Left renal cortex interstitium (tissue), 4 donors: ENCODE measurements at regions not wholly inside any gene's neighbourhood (a gene's known extent, or its start where the extent isn't known, plus 50 kb on each side); places are given as distances from the start of the nearest gene placed in this dataset.
"Not testable (repeated sequence)": the region's sequence is repeated elsewhere in the genome, so short reads cannot be mapped to it uniquely, and the experiment has no call there.

Experiments
- DNase-seq, 4 donors: peaks; one replicate each; pipeline ENCODE4 v3.0.0-alpha.2; 2013; ENCODE audit warnings: low read depth in 4 of 4, low spot score in 2 of 4, missing footprints in 1 of 4

DNA sequence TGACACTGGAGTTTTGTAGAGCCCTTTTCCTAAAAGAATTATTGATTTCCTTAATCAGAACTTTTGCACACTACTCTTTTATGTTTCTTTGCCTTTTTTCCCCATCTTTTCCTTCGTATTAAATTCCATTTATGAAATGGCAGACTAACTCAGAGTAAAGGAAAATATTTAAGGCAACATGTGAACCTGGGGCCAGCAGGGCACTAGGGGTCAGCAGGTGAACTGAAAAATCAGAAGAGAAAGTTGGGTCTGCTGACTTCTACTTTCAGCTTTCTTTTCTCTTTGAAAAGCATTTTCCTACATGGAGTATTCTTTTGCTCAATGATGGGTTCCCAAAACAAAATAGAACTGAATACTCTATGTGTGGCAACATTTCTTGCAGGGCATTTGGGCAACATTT, 226.6 kb upstream of the EXOC2 start:
- DNase-seq = no peak

DNA sequence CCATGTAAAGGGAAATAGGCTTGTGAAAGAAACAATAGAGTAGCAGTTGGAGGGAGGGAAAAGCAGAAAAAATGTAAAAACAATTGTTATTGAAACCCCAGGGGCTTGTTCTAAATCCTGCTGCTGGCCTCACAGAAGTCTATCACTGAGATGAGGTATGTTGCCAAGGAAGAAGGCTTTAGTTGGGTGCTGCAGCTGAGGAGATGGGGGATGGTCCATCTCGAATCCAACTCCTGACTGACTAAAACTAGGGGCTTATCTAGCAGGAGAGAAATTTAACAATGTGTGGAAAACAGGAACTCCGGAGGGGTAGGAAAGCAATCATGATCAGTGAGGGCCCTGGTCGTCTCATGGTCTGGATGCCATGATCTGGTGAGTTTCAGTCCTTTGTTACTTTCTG, 225.0 kb upstream of the EXOC2 start:
- no peak for DNase-seq

DNA sequence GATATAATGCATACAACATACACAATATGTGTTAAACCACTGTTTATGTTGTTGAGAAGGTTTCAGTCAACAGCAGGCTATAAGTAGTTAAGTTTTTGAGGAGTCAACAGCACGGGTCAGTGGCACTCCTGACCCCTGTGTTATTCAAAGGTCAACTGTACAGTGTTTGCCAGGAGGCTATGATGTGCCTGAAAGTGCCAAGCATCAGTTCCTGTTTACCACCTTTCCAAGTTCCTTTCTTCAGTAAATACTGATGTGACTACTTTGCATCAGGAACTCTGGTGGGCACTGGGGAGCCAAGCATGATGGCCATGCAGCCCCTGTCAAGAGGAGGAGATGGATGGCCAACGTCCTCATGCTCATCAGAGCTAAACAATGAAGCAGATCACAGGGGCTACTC, 224.4 kb upstream of the EXOC2 start:
- no peak for DNase-seq

DNA sequence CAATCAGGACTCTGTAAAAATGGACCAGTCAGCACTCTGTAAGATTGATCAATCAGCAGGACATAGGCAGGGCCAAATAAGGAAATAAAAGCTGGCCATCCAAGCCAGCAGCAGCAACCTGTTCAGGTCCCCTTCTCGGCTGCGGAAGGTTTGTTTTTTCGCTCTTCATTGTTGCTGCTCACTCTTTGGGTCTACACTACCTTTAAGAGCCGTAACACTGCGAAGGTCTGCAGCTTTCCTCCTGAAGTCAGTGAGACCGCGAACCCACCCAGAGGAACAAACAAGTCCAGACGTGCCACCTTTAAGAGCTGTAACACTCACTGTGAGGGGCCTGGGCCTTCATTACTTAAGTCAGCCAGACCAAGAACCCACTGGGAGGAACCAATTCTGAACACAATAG, 223.2 kb upstream of the EXOC2 start:
- no peak for DNase-seq

DNA sequence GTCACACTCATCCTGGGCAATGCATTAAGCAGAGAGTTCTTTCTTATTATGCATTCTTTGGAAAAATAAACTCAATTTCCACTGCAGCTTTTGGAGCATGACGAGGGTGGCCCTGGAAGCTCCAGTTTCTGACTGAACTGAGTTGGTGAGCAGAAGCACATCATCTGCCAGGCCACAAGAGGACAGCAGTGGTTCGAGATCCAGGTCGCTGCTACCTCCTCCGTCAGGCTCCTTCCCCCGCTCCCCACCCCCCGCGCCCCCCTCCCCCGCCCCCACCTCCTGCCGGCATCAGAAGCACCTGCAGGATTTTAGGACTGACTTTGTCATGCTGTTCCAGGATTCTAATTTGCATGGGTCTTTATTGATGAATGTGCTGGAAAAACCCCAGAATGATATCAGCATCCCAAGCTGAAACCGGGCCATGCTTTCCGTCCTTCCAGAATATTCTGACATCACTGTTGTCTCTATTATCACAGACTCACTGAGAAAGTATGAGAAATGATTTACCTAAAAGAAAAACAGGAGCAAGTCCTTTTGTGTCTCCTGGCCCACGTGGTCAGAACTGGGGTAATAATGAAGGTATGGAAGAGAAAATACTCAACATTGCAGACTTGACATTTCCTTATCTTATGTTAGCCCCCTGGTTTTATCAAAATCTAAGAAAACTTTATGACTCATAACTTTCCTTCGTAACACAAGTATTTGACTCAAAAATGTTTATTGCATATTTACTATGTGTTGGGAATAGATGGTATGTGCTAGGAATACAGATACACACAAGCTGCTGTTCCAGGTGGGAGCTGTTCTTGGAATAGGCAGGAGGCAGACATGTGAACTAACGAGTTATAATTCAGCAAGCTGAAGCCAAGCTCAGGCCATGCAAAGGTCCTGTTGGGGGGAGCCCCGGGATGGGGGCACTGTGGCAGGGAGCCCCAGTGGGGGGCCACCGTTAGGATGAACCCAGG, 220.2 kb upstream of the EXOC2 start:
- no peak for DNase-seq

DNA sequence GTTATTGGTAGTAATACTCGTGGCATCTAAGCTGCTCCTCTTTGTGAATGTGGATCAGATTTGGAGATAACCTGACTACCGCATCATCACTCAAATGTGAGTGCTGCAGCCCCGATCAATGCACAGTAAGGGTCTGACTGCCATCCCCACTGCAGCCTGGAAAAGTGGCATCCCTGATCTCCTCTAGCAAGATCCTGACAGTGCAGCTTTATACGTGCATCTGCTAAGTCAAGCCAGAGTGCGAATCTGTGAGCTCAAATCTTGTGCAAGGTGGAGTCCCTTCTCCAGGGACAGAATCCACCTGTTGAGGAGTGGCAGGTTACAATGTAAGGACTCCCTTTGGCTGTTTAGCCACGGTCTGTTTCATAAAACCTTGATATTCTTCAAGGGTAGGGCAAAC, 215.0 kb upstream of the EXOC2 start:
- no peak for DNase-seq

DNA sequence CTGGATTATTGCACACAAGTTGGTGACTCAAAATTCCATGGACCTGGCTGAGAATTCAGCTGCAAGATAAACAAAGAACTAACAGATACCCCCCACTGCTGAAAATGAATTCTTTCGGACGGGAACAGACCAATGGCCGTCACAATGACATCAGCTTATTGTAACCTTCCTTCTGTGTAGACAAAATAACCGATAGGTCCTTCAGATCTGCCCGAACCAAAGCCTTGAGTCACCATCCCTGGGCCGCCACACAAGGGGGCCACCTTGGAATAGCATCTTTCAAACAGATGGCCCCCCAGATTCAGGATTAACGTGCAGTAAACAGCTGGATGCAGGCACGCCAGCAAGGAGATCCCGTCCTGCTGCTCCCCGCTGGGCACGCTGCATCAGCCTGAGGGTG, 214.0 kb upstream of the EXOC2 start:
- no peak for DNase-seq

DNA sequence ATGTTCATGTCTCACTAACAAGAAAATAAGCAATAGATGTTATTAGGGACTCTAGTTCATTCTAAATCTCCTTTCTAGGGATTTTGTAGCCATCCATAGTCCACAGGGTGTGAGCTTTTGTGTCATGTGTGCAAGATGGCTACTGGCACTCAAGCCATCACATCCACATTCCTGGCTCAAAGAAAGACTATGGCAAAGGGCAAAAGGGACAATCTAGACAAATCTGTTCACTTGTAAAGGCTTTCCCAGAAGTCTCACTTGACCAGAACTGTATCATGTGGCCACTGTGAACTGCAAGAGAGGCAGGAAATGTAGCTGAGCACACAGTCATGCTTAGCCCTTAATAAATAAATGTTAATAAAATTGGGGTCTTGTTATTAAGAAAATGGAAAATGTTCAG, 212.6 kb upstream of the EXOC2 start:
- no peak for DNase-seq

DNA sequence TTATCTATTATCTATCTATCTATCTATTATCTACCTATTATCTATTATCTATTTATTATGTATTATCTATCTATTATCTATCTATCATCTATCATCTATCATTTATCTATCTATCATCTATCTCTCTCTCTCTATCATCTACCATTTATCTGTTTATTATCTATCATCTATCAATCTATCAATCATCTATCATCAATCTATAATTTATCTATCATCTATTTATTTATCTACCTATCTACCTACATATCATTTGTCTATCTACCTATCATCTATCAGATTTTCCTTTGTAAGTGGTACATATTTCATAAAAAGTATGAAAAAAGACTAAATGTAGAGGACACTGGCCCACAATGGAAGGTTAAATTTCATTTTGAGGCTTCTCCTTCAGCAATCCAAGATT, 212.1 kb upstream of the EXOC2 start:
- DNase-seq = no peak

DNA sequence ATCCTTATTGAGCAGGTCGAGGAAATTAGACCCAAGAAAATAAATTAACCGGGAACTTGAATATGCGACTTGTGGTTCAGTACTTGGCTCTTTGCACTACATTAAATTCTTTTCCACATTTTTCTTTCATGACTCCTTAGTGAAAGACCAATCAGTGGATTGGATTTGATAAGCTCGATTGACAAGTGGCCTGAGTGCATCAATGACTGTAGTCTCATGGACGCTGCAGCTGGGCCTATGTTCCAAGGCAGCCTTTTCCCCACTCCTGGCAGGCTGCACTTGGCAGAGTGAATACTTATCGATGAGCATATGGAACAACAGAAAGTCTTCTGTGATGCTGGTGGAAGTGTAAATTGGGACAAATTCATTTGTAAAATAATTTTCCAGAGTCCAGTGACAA, 210.8 kb upstream of the EXOC2 start:
- no peak for DNase-seq

DNA sequence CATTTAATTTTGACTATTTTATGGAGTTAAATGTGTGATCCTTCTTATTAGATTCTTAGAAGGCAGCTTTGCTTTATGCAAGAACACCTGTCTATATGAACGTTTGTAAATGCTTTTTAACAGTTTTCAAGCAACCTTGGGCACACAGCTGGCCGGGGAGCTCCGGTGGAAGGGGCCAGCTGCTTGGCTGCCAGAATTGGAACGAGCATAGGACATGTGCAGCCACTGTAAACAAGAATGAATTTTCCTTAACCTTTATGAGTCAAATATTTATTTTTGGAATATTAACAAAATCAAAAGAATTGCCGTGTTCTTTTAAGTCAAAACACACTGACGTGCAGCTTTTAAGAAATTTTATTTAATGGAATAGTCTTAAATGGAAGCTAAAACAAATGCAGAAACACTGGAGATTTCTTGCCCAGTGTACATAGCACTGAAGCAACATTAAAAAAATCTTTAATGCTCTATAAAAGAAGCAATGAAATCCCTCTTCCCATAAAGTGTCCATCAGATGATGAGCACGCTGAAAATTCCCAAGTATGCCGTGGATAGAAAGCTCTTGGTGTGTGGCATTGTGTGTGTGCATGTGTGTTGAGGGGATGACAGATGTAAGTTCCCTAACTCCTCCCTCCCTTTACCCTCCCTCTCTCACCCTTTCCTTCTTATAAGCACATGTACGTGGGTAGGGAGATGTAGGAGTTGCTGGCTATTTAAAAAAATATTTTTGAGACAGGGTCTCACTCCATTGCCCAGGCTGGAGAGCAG, 208.9 kb upstream of the EXOC2 start:
- no peak for DNase-seq

DNA sequence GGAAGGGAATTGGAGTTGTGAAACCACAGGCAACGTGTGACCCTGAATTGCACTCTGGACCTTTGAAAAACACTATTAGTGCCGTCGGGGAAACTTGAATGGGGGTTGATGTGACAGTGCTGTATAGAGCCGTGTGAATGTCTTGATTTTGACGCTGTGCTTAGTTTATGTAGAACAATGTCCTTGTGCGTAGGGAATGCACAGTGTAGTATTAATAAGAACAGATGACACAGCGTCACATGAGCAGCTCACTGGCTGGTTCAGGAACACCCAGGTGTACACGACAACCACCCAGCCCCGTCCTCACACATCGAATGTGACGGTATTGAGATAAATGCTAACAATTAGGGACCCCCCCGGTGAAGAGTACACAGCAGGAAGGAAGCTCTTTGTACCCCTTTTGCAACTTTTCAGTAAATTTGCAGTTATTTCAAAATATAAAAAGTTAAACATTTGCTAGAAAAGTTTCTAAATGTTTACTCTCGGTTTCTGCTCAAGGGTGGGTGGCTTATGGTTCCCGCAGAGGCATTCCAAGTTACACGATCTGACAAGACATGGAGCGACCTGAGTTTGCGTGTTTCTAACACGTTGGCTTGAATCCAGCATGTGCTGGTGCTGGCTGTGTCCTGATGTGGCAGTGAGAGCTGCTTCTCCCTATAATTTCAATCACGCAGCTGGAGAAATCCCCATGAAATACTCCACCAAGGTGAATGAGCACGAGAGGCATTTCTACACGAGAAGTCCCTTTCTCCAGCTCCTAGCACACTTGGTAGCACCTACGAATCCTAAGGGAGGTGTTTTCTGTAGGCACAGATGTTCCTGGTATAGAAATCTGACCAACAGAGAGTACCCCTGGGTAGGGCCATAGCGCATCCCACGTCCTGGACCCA, 208.0 kb upstream of the EXOC2 start:
- DNase-seq = no peak

DNA sequence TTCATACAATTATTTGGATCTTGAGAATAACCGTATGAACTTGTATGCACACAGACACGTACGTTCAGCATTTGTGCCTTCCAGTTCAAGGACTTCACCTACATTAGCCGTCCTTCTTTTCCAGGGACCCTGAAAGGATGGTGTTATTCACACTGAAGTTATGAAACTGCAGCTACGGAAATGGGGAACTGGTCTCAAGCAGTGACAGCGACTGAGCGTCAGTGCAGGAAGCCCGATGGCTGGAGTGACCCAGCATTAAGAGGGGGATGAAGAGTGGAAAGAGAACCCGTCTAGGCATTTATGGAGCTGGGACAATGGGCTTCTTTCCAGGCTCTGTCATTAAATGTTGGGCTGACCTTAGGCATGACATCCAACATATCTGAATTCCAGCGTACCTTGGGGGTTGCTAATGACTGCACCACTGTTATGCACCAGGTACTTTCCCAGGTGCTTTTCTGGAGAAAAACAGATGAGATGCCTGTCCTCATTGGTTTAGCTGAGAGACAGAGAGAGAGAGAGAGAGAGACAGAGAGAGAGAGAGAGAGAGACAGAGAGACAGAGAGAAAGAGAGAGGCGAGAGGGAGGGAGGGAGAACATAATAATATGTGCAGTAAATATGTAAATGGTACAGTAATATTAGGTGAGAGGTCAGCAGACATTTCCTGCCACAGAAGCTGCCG, 204.7 kb upstream of the EXOC2 start:
- no peak for DNase-seq

DNA sequence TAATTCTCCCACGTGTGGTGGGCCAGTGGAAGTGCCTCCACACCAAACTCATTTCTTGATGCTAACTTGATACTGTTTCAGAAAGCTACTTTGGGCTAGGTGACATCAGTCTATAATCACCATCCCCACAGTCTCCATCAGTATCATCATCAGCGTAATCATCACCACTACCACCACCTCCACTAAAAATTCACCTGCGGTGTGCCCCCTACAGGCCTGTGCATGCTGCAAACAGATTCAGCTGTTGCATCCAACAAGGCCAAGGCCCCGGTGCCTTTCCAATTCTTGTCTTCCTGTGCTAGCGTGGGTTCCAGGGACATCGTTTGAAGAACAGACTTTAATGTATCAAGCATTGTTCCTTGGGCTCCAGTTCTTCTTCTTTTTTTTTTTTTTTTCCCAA, 201.3 kb upstream of the EXOC2 start:
- no peak for DNase-seq

DNA sequence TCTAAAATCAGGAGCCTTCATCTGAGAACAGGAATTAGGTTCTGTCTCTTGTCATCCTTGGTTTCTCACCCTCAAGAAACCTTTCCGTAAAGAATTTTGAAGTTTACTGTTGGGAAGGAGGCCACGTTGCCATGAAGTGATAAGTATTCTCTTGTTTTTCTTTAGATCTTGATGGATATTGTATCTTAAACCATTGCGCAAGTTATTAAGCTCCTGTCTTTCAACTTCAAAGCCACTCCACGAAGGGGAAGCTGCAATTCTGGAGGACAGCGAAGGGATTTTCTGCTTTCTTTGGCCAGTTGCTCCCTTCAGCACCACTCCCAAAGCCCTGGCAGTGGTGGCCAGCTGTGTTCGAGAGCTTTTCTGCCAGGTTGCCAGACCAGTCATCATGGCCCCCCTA, 198.1 kb upstream of the EXOC2 start:
- DNase-seq = no peak

DNA sequence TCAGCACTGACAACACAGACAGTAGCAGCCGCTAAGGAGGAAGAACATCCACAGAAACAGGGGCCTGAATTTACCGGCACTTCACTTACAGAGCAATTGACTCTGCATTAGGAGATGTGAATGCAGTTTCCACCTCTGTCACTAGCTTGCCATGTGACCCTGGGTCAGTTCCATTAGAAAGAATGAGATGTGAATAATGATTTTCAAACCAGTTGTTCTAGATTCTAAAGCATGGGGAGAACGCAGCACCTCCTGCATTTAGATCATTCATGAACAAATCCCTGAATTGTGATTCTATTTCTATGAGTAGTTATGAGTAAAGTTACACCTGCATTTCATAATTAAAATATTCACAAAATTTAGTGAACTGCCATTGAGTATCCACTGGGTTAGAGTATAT, 197.3 kb upstream of the EXOC2 start:
- no peak for DNase-seq

DNA sequence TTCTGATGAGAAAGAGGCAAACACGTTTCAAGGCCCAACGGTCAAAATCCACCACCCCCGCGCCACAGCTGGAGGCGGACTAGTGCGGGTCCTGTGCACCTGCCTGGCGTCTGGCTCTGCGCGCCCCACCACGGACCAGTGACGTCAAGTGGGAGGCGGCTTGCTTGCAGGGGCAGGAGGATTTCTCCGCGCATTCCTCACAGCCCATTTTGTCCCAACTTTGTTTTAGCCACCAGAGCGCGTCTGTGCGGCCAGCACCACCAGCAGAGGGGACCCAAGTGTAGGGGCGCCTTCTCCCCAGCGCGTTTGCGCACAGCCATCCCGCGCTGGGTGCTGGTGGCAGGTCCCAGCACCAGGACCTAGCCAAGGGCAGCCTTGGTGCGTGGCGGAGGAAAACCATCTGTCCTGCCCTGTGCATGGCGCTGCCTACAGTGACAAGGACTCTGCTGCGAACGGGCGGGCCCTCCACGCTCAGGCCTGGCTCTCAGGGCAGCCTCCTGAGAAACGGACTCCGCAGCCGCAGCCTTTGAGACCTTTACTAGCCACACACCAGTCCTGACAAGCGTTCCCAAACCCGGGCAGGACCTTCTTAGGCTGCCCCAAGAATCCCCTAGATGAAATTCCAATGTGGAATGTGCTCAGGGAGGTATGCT, 194.8 kb upstream of the EXOC2 start:
- DNase-seq = no peak

DNA sequence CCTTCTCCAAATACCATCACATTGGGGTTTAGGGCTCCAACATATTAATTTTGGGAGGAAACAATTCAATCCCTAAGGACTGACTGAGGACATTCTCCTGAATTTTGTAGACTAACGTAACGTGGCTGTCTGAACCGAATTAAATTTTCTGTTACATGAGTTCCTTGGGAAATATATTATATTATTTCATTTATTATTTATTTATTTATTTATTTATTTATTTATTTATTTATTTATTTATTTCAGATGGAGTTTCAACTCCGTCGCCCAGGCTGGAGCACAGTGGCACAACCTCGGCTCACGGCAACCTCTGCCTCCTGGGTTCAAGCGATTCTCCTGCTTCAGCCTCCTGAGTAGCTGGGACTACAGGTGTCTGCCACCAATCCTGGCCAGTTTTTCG, 193.2 kb upstream of the EXOC2 start:
- not testable (repeated sequence) for DNase-seq

DNA sequence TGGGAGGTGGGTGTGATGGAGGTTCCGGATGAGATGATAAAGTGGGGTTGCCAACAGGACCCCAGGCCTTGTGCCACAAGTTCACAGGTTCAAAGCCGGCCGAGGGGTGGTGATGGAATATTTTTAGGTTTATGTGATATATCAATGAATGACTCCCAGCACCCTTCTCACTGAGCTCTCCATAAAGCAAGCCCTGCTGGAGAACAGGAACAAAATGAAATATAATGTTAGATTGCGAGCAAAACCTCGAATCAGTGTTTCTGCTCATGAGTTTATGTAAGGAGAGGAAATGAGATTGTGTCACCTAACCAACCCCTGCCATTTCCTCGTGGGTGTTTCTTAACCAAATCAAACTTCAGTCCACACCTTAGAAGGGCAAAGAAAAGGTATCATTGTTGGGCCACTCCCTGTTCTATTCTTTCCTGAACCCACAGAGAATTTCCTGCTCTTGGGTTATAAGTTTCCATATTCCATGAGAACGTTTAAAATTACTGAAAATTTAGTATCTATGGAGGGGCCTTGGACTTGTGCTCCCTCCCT, 192.2 kb upstream of the EXOC2 start:
- no peak for DNase-seq

DNA sequence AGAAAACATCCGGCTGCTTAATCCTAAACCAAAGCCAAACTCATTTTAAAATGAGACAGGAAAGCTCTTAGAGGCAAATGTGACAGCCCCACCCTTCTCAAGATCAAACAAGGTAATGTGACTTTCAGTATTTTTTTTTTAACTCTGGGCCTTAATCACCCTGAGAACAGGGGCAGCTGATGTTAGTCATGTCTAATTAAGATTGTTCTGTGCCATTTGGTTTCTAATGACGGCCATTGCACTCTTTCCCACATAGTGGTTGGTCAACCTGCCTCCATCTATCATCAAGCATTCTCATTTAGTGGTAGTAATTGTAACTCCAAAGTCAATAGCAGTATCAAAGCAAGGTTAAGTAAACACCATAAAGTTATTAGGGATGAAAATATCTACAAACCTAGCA, 191.6 kb upstream of the EXOC2 start:
- DNase-seq = no peak
